ENCODE measurements at regions not wholly inside any gene's neighbourhood (a gene's known extent, or its start where the extent isn't known, plus 50 kb on each side); places are given as distances from the start of the nearest gene placed in this dataset.
"Not testable (repeated sequence)": the region's sequence is repeated elsewhere in the genome, so short reads cannot be mapped to it uniquely, and the experiment has no call there.

DNA sequence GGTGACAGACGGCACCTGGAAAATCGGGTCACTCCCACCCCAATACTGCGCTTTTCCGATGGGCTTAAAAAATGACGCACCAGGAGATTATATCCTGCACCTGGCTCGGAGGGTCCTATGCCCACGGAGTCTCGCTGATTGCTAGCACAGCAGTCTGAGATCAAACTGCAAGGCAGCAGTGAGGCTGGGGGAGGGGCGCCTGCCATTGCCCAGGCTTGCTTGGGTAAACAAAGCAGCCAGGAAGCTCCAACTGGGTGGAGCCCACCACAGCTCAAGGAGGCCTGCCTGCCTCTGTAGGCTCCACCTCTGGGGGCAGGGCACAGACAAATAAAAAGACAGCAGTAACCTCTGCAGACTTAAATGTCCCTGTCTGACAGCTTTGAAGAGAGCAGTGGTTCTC lies 307.4 kb downstream of the DOK5 start:
- H3K4me1 ChIP-seq (ENCODE audit: control insufficient read depth in 2 of 2, insufficient read depth in 2 of 2, low read length in 1 of 2); H3K27me3 ChIP-seq (ENCODE audit: control insufficient read depth in 1 of 2, insufficient read depth in 2 of 2, low read length in 2 of 2); H3K9me3 ChIP-seq (ENCODE audit: control insufficient read depth in 2 of 2, insufficient read depth in 1 of 2, low read depth in 1 of 2, low read length in 1 of 2); H3K36me3 ChIP-seq (ENCODE audit: control insufficient read depth in 2 of 2, insufficient read depth in 2 of 2, low read length in 1 of 2); H3K4me3 ChIP-seq (ENCODE audit: low read depth in 1 of 2, low read length in 2 of 2); H3K27ac ChIP-seq (ENCODE audit: low read depth in 2 of 2, low read length in 1 of 2): not testable (repeated sequence)
- WGBS, 2 donors, result 85 to 93% methylated on average over 8 to 9 of the region's 9 CpGs

DNA sequence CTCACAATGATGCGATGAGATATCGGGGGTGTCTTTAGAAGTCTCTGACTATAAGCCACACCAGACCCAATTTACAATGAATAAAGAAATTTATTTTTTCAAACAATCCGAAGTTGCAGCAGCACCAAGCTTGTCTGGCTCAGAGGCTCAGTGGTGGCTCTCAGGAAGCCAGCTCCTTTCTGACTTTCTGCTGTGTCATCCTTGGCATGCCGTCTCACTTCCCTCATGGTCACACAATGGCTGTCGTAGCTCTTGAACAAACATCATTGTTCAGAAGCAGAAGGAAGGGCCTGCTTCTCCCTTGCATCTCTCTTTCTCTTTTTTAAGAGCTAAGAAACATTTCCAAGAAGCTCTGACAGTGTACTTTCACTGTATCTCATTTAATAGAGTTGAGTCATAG lies 299.0 kb downstream of the DOK5 start:
- H3K27ac ChIP-seq (ENCODE audit: low read depth in 2 of 2, low read length in 1 of 2), result no peak overlapping the region
- H3K4me1 ChIP-seq (ENCODE audit: control insufficient read depth in 2 of 2, insufficient read depth in 2 of 2, low read length in 1 of 2), result no peaks in the 10 kb centered on the region
- H3K27me3 ChIP-seq (ENCODE audit: control insufficient read depth in 1 of 2, insufficient read depth in 2 of 2, low read length in 2 of 2), result no peaks in the 10 kb centered on the region
- 72 to 74% methylated on average over 5 of the region's 5 CpGs for WGBS, 2 donors
- H3K9me3 ChIP-seq (ENCODE audit: control insufficient read depth in 2 of 2, insufficient read depth in 1 of 2, low read depth in 1 of 2, low read length in 1 of 2), result no peaks in the 10 kb centered on the region
- no peak overlapping the region for H3K4me3 ChIP-seq (ENCODE audit: low read depth in 1 of 2, low read length in 2 of 2)
- no peaks in the 10 kb centered on the region for H3K36me3 ChIP-seq (ENCODE audit: control insufficient read depth in 2 of 2, insufficient read depth in 2 of 2, low read length in 1 of 2)

DNA sequence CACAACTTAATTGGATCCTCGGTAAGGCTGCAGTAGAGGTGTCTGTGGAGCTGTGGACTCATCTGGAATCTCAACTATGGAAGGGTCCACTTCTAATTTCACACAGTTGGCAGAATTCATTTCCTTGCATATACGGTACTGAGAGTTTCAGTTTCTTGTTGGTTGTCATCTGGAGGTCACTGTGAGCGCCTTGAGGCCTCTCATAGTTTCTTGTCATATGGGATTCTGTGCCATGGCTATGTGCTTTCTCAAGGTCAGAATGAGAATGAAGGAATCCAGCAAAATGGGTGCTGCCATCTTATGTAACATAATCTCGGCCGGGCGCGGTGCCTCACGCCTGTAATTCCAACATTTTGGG lies 298.2 kb downstream of the DOK5 start:
- 90 to 96% methylated on average over 8 of the region's 8 CpGs for WGBS, 2 donors
- Histone ChIP-seq H3K27me3 (ENCODE audit: control insufficient read depth in 1 of 2, insufficient read depth in 2 of 2, low read length in 2 of 2) (no peaks in the 10 kb centered on the region), H3K4me1 (ENCODE audit: control insufficient read depth in 2 of 2, insufficient read depth in 2 of 2, low read length in 1 of 2) (no peaks in the 10 kb centered on the region), H3K9me3 (ENCODE audit: control insufficient read depth in 2 of 2, insufficient read depth in 1 of 2, low read depth in 1 of 2, low read length in 1 of 2) (no peaks in the 10 kb centered on the region), H3K36me3 (ENCODE audit: control insufficient read depth in 2 of 2, insufficient read depth in 2 of 2, low read length in 1 of 2) (no peaks in the 10 kb centered on the region), H3K4me3 (ENCODE audit: low read depth in 1 of 2, low read length in 2 of 2) (no peak overlapping the region), H3K27ac (ENCODE audit: low read depth in 2 of 2, low read length in 1 of 2) (no peak overlapping the region)

- Histone ChIP-seq H3K4me1 (ENCODE audit: control insufficient read depth in 2 of 2, insufficient read depth in 2 of 2, low read length in 1 of 2) (no peaks in the 10 kb centered on the region), H3K4me3 (ENCODE audit: low read depth in 1 of 2, low read length in 2 of 2) (no peak overlapping the region), H3K27me3 (ENCODE audit: control insufficient read depth in 1 of 2, insufficient read depth in 2 of 2, low read length in 2 of 2) (no peaks in the 10 kb centered on the region), H3K27ac (ENCODE audit: low read depth in 2 of 2, low read length in 1 of 2) (no peak overlapping the region), H3K36me3 (ENCODE audit: control insufficient read depth in 2 of 2, insufficient read depth in 2 of 2, low read length in 1 of 2) (no peaks in the 10 kb centered on the region), H3K9me3 (ENCODE audit: control insufficient read depth in 2 of 2, insufficient read depth in 1 of 2, low read depth in 1 of 2, low read length in 1 of 2) (no peaks in the 10 kb centered on the region)
- WGBS, 2 donors, result 78 to 82% methylated on average over 4 of the region's 4 CpGs
These were observed 297.7 kb downstream of the DOK5 start for GRCh38 chr20:54772893-54773642.

DNA sequence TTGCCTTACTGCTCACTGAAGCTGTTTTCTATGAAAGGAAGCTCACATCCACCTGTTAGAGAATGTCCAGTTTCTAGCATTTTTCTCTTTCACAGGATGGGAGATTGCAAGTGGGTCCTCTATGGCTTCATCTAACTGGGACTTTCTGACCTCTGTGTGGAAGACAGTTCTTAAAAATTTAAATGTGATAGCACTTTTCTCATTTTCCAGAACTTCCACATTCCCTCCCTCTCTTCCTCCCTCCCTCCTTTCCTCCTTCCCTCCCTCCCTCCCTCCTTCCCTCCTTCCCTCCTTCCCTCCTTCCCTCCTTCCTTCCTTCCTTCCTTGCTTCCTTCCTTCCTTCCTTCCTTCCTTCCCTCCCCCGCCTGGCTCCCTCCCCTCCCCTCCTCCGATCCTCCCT lies 291.1 kb downstream of the DOK5 start:
- Histone ChIP-seq H3K4me3 (ENCODE audit: low read depth in 1 of 2, low read length in 2 of 2) (no peak overlapping the region), H3K9me3 (ENCODE audit: control insufficient read depth in 2 of 2, insufficient read depth in 1 of 2, low read depth in 1 of 2, low read length in 1 of 2) (no peaks in the 10 kb centered on the region), H3K27ac (ENCODE audit: low read depth in 2 of 2, low read length in 1 of 2) (no peak overlapping the region), H3K4me1 (ENCODE audit: control insufficient read depth in 2 of 2, insufficient read depth in 2 of 2, low read length in 1 of 2) (no peaks in the 10 kb centered on the region), H3K36me3 (ENCODE audit: control insufficient read depth in 2 of 2, insufficient read depth in 2 of 2, low read length in 1 of 2) (no peaks in the 10 kb centered on the region), H3K27me3 (ENCODE audit: control insufficient read depth in 1 of 2, insufficient read depth in 2 of 2, low read length in 2 of 2) (no peaks in the 10 kb centered on the region)
- 73 to 77% methylated on average over 2 of the region's 2 CpGs for WGBS, 2 donors

DNA sequence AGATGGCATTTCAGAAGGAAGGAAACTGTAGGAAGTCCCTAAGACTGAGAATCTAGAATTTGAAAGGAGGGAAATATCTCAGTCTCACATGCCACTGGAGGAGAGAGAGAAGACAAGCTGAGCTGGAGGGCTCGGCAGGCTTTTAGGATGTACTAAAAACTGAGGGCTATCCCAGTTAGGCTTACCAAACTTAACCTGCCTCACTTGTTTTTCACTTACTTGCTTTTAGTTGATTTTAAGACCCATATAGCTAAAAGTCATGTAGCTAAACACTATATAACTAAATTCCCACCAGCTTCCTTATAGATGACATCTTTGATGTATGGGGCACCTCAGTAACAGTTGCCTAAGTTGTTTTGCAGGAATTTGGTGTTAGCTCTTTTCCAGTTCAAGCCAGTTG lies 288.0 kb downstream of the DOK5 start:
- H3K36me3 ChIP-seq (ENCODE audit: control insufficient read depth in 2 of 2, insufficient read depth in 2 of 2, low read length in 1 of 2), result no peaks in the 10 kb centered on the region
- 79 to 92% methylated on average over 1 of the region's 1 CpG for WGBS, 2 donors
- no peaks in the 10 kb centered on the region for H3K9me3 ChIP-seq (ENCODE audit: control insufficient read depth in 2 of 2, insufficient read depth in 1 of 2, low read depth in 1 of 2, low read length in 1 of 2)
- H3K27ac ChIP-seq (ENCODE audit: low read depth in 2 of 2, low read length in 1 of 2), result no peak overlapping the region
- H3K4me3 ChIP-seq (ENCODE audit: low read depth in 1 of 2, low read length in 2 of 2), result no peak overlapping the region
- no peaks in the 10 kb centered on the region for H3K27me3 ChIP-seq (ENCODE audit: control insufficient read depth in 1 of 2, insufficient read depth in 2 of 2, low read length in 2 of 2)
- H3K4me1 ChIP-seq (ENCODE audit: control insufficient read depth in 2 of 2, insufficient read depth in 2 of 2, low read length in 1 of 2), result no peaks in the 10 kb centered on the region

GRCh38 chr20:54759589-54759988 lies 284.2 kb downstream of the DOK5 start:
- Histone ChIP-seq H3K27ac (ENCODE audit: low read depth in 2 of 2, low read length in 1 of 2) (no peak overlapping the region), H3K9me3 (ENCODE audit: control insufficient read depth in 2 of 2, insufficient read depth in 1 of 2, low read depth in 1 of 2, low read length in 1 of 2) (no peaks in the 10 kb centered on the region), H3K27me3 (ENCODE audit: control insufficient read depth in 1 of 2, insufficient read depth in 2 of 2, low read length in 2 of 2) (no peaks in the 10 kb centered on the region), H3K4me3 (ENCODE audit: low read depth in 1 of 2, low read length in 2 of 2) (no peak overlapping the region), H3K4me1 (ENCODE audit: control insufficient read depth in 2 of 2, insufficient read depth in 2 of 2, low read length in 1 of 2) (no peaks in the 10 kb centered on the region), H3K36me3 (ENCODE audit: control insufficient read depth in 2 of 2, insufficient read depth in 2 of 2, low read length in 1 of 2) (no peaks in the 10 kb centered on the region)
- 88% methylated on average over 4 of the region's 4 CpGs for WGBS, 2 donors

DNA sequence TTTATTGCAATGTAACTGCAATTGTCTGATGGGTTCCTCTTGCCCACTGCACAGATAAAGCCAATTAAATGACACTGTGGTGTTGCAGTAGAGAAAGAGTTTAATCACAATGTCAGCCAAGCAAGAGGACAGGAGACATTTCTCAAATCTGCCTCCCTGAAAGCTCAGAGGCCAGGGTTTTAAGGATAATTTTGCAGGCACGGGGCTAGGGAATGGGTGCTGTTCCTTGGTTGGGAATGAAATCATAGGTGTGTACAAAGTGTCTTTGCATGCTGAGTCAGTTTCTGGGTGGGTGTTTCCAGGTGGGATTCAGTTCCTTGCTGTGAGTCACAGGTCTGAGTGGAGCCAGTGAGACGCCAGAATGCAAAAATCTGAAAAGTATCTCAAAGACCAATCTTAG lies 271.4 kb downstream of the DOK5 start:
- H3K9me3 ChIP-seq (ENCODE audit: control insufficient read depth in 2 of 2, insufficient read depth in 1 of 2, low read depth in 1 of 2, low read length in 1 of 2), result peaks cover 0 to 2% of the 10 kb centered on the region in 2 donors
- no peaks in the 10 kb centered on the region for H3K4me1 ChIP-seq (ENCODE audit: control insufficient read depth in 2 of 2, insufficient read depth in 2 of 2, low read length in 1 of 2)
- no peaks in the 10 kb centered on the region for H3K27me3 ChIP-seq (ENCODE audit: control insufficient read depth in 1 of 2, insufficient read depth in 2 of 2, low read length in 2 of 2)
- no peak overlapping the region for H3K4me3 ChIP-seq (ENCODE audit: low read depth in 1 of 2, low read length in 2 of 2)
- H3K27ac ChIP-seq (ENCODE audit: low read depth in 2 of 2, low read length in 1 of 2), result no peak overlapping the region
- 79 to 84% methylated on average over 2 of the region's 2 CpGs for WGBS, 2 donors
- H3K36me3 ChIP-seq (ENCODE audit: control insufficient read depth in 2 of 2, insufficient read depth in 2 of 2, low read length in 1 of 2), result no peaks in the 10 kb centered on the region

GRCh38 chr20:54745780-54746179 lies 270.4 kb downstream of the DOK5 start:
- no peaks in the 10 kb centered on the region for H3K27me3 ChIP-seq (ENCODE audit: control insufficient read depth in 1 of 2, insufficient read depth in 2 of 2, low read length in 2 of 2)
- H3K9me3 ChIP-seq (ENCODE audit: control insufficient read depth in 2 of 2, insufficient read depth in 1 of 2, low read depth in 1 of 2, low read length in 1 of 2), result no peaks in the 10 kb centered on the region
- 85 to 87% methylated on average over 5 of the region's 5 CpGs for WGBS, 2 donors
- no peak overlapping the region for H3K4me3 ChIP-seq (ENCODE audit: low read depth in 1 of 2, low read length in 2 of 2)
- no peaks in the 10 kb centered on the region for H3K36me3 ChIP-seq (ENCODE audit: control insufficient read depth in 2 of 2, insufficient read depth in 2 of 2, low read length in 1 of 2)
- H3K27ac ChIP-seq (ENCODE audit: low read depth in 2 of 2, low read length in 1 of 2), result no peak overlapping the region
- H3K4me1 ChIP-seq (ENCODE audit: control insufficient read depth in 2 of 2, insufficient read depth in 2 of 2, low read length in 1 of 2), result no peaks in the 10 kb centered on the region

DNA sequence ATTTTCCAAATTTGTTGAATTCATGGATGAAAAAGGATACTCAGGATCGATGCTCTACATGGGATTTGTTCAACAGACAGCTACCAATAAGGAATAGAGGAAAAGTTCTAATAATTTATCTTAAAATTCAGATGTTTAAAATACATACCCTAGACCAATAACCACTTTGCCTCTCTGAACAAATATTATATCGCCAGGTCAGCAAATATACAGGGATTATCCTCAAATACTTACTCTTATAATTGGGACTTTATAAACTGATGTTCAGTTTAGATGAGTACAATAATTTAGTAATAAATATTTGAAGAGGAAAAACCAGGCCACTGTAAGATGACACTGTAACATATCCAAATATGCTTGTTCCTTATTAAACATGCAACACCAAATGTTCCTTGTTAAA lies 268.7 kb downstream of the DOK5 start:
- H3K27ac ChIP-seq (ENCODE audit: low read depth in 2 of 2, low read length in 1 of 2), result no peak overlapping the region
- WGBS, 2 donors, result 75 to 76% methylated on average over 2 of the region's 2 CpGs
- no peaks in the 10 kb centered on the region for H3K4me1 ChIP-seq (ENCODE audit: control insufficient read depth in 2 of 2, insufficient read depth in 2 of 2, low read length in 1 of 2)
- H3K4me3 ChIP-seq (ENCODE audit: low read depth in 1 of 2, low read length in 2 of 2), result no peak overlapping the region
- no peaks in the 10 kb centered on the region for H3K36me3 ChIP-seq (ENCODE audit: control insufficient read depth in 2 of 2, insufficient read depth in 2 of 2, low read length in 1 of 2)
- H3K27me3 ChIP-seq (ENCODE audit: control insufficient read depth in 1 of 2, insufficient read depth in 2 of 2, low read length in 2 of 2), result no peaks in the 10 kb centered on the region
- H3K9me3 ChIP-seq (ENCODE audit: control insufficient read depth in 2 of 2, insufficient read depth in 1 of 2, low read depth in 1 of 2, low read length in 1 of 2), result no peaks in the 10 kb centered on the region
